NCI-H187 (cell line): ENCODE measurements at regions not wholly inside any gene's neighbourhood (a gene's known extent, or its start where the extent isn't known, plus 50 kb on each side); places are given as distances from the start of the nearest gene placed in this dataset.
A peak's percentile ranks its signal among the peaks of the same experiment; 100 is the strongest.
"Not testable (repeated sequence)": the region's sequence is repeated elsewhere in the genome, so short reads cannot be mapped to it uniquely, and the experiment has no call there.

Source experiments
- DNase-seq, 2 experiments: peaks; one replicate each; lab custom pipeline; 2025; lab: John Stamatoyannopoulos, UW

DNA sequence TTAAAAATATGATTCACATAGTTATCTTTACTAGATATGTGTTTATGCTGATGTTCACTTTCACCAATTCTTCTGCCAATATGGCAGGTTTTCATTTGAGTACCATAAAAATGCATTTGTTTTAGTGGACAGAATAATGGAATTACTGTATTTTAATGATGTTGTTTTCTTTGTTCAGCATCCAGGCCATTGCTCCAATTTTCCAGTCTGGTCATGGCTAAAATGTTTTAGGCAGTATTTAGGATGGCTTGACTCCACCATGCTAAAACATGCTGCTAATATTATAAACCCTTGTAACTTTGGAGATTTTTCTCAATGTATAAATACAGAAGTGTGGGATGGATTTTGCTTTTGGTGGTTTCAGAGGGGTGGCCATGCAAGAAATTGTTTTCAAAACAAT is 273.0 kb upstream of the RPS23 start:
- DNase-seq, result no peak

- no peak for DNase-seq
These were observed 271.1 kb upstream of the RPS23 start for GRCh38 chr5:82549263-82549662.

DNA sequence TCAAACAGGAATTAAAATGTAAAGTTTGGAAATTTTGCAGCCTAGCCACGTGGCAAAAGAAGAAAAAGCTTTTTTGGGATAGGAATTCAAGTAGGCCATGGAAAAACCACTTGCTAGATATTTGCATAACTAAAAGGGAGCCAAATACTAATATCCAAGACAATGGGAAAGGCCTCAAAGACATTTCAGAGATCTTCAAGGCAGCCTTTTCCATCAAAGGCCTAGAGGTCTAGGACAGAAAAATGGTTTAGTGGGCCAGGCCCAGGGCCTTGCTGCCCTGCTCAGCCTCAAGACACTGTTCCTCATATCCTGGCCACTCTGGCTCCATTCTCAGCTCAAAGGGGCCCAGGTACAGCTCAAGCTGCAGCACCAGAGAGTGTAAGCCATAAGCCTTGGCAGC is 265.9 kb upstream of the RPS23 start:
- DNase-seq, result no peak

DNA sequence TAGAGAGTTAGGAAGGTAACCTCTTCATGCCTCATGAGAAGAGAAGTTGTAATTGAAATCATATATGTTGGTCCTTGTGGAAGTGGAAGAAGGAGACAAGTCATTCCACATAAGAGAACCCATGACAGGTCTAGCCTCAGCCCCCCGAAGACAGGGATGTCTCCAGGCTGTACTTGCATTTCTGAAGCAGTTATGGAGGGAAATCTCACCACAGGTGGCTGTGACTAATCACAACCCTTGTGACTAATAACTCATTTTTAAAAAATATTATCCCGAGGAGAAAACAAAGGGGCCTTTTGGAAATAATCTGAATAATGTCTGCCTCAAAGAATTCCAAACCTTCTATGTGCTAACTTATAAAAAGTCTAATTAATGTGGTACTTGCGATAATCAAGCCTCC is 262.1 kb upstream of the RPS23 start:
- no peak for DNase-seq

- DNase-seq, result no peak
These were observed 260.3 kb upstream of the RPS23 start for GRCh38 chr5:82538339-82539034.

- DNase-seq, result no peak
These were observed 259.6 kb upstream of the RPS23 start for GRCh38 chr5:82537687-82538306.

DNA sequence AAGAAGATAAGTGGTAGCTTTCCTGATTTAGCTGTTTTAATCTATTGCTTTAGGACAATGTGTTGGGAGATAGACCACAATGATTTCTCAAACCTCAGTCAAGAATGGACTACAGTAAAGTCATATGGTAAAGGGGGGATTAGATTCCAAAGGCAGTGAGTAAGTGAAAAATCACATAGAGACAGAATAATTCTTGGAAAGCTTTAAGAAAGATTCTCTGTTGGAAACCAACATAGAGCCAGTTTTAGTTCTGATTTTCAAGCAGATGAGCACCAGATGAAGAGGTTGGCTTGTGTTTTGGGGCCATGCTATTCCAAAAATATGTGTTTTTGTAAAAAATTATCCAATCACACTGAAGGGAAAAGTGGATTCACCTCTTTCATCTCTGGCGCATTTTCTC is 256.8 kb upstream of the RPS23 start:
- DNase-seq, result no peak

DNA sequence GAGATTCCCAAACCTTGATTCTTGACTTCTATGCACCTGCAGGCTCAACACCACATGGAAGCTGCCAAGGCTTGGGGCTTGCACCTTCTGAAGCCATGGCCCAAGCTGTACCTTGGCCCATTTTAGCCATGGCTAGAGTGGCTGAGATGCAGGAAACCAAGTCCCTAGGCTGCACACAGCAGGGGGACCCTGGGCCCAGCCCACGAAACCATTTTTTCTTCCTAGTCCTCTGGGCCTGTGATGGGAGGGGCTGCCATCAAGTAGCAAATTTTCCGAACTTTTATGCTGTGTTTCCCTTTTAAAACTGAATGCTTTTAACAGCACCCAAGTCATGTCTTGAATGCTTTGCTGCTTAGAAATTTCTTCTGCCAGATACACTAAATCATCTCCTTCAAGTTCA is 253.9 kb upstream of the RPS23 start:
- DNase-seq, result not testable (repeated sequence)

- DNase-seq, result no peak
These were observed 248.4 kb upstream of the RPS23 start for GRCh38 chr5:82526540-82526939.

- no peak for DNase-seq
These were observed 247.5 kb upstream of the RPS23 start for GRCh38 chr5:82525626-82526025.

GRCh38 chr5:82523633-82524032 is 245.5 kb upstream of the RPS23 start:
- DNase-seq, result no peak

- peak; percentile 11 to 36 for DNase-seq
These were observed 244.7 kb upstream of the RPS23 start for GRCh38 chr5:82522897-82523296.

- DNase-seq, result no peak
These were observed 243.4 kb upstream of the RPS23 start for GRCh38 chr5:82521431-82522051.

DNA sequence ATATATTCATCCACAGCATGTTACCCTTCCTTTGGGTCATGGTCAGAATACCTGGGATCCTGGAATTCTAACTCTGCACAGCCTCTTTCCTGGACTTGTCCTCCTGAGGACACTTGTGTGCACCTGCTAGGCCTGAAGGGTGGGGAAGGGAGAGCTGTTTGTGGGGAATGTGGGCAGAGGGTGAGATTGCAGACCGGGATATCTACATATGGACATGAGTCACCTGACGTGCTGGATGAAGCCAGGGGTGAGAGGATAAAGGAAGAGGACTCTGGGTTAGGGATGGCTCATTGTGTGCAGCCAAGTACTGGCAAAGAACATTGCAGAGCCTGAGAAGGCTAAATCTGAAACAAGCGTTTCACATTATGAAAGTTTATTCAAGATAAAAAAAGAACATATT is 241.4 kb upstream of the RPS23 start:
- DNase-seq, result no peak

- DNase-seq, result no peak
These were observed 239.5 kb upstream of the RPS23 start for GRCh38 chr5:82517544-82518075.

GRCh38 chr5:82513738-82514137 is 235.6 kb upstream of the RPS23 start:
- DNase-seq, result no peak

- no peak for DNase-seq
These were observed 233.9 kb upstream of the RPS23 start for GRCh38 chr5:82512025-82512424.

DNA sequence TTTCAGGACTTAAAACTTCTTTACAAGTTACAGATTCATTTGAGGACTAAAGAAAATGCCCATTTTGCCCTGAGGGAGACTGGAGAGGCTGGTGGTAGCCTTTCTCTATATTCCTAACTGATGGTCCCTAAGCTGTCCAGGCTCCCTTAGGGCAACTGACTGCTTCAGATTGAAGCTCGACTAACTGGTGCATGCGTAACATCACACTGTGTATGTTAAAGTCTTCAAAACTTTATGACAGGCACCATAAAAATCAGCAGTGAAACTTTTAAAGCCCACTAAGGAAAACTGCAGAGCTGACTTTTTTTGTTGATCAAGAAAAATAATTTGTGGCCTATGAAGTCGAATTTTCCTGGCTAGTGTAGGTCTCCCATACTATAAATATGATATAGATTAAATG is 233.0 kb upstream of the RPS23 start:
- no peak for DNase-seq

DNA sequence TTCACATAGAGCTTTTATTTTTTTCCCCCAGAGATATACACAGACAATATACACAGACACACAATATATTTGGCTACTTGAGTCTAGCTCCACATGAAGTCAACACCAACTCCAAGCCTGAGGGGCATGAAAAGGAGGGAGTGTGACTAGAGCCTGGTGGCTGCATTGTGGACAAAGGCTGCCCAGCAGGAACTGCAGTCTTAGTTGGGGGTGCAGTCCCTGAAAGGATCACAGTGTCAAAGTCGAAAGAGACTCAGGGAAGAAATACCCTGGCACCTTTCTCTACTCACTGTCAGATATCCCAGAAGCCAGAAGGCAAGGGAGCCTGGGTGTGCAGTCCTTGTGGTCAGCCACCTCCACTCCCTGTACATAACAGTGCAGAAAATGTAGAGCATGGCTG is 231.6 kb upstream of the RPS23 start:
- no peak for DNase-seq

DNA sequence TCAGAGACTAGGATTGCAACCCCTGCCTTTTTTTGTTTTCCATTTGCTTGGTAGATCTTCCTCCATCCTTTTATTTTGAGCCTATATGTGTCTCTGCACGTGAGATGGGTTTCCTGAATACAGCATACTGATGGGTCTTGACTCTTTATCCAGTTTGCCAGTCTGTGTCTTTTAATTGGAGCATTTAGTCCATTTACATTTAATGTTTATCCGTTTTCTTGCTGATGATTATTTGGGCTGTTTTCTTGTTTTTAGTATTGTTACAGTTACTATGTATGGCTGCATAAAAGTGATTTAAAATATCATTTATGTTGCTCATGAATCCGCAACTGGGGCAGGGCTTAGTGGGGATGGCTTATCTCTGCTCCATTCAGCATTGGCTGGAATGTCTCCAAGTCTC is 228.2 kb upstream of the RPS23 start:
- DNase-seq, result not testable (repeated sequence)

- no peak for DNase-seq
These were observed 221.6 kb upstream of the RPS23 start for GRCh38 chr5:82499725-82500244.

DNA sequence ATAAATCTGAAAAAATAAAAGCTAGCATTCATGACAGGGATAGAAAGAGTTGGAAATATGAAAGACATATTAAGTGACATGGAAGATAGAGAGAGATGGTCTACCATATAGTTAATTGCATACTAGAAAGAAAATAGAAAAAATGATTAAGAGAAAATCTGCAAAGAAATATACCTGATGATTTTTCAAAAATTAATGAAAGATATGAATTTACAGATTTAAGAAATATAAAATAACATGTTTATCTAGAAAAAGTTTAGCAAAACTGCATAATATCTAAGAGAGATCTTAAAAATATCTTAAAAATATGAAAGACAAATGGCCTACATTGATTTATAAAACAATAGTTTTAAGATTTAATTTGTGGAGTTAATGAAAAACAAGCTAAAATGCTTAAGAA is 219.1 kb upstream of the RPS23 start:
- DNase-seq, result no peak

- DNase-seq, result no peak
These were observed 216.8 kb upstream of the RPS23 start for GRCh38 chr5:82494942-82495341.
